Muscle layer of colon (tissue), 2 donors: ENCODE measurements at regions not wholly inside any gene's neighbourhood (a gene's known extent, or its start where the extent isn't known, plus 50 kb on each side); places are given as distances from the start of the nearest gene placed in this dataset.
"Not testable (repeated sequence)": the region's sequence is repeated elsewhere in the genome, so short reads cannot be mapped to it uniquely, and the experiment has no call there.

Experiments used
- H3K27ac ChIP-seq: one replicate; pipeline ENCODE4 v1.7.0; 2013; ENCODE audit warnings: low read depth, mild to moderate bottlenecking, low read length, moderate library complexity
- H3K27me3 ChIP-seq, 2 donors: one replicate each; pipeline ENCODE4 v1.7.0; 2013; ENCODE audit warnings: low read length in 2 of 2, mild to moderate bottlenecking in 2 of 2; ENCODE audit not compliant: insufficient read depth in 2 of 2, control insufficient read depth in 1 of 2
- H3K36me3 ChIP-seq: one replicate; pipeline ENCODE4 v1.7.0; 2013; ENCODE audit warnings: mild to moderate bottlenecking, low read length; ENCODE audit not compliant: insufficient read depth
- H3K4me1 ChIP-seq: one replicate; pipeline ENCODE4 v1.7.0; 2013; ENCODE audit warnings: mild to moderate bottlenecking, low read length; ENCODE audit not compliant: insufficient read depth
- H3K4me3 ChIP-seq, 2 donors: one replicate each; pipeline ENCODE4 v1.7.0; 2013; ENCODE audit warnings: low read length in 2 of 2, low read depth in 1 of 2, mild to moderate bottlenecking in 1 of 2, moderate library complexity in 1 of 2
- H3K9ac ChIP-seq: one replicate; pipeline ENCODE4 v1.7.0; 2013; ENCODE audit warnings: low read length
- H3K9me3 ChIP-seq: one replicate; pipeline ENCODE4 v1.7.0; 2013; ENCODE audit warnings: mild to moderate bottlenecking, low read length
- donor health status: abdominal sarcoma.
- donor health status: Adenocarcinoma of cecum.

DNA sequence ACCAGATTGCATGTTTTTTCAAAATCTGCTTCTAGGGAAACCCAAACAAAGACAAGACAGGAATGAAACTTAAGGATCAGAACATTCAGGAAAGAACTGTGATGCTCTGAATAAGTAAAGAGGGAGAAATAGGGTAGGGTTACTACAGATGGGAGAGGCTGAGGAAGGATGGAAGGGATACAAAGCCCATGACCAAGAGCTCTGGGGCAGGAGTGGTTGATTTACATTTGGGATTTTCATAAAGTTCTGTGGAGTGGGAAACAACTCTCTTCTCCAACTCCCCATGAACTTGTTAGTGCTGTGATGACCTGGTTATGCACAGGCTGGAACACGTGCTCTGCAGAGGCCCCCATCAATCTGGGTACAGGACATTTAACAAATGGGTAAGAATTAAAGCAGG is 216.0 kb upstream of the KLF14 start:
- no peak overlapping the region for H3K27ac ChIP-seq
- H3K9me3 ChIP-seq = no peaks in the 10 kb centered on the region
- H3K4me3 ChIP-seq = no peak overlapping the region
- H3K4me1 ChIP-seq = peaks cover 31% of the 10 kb centered on the region
- H3K36me3 ChIP-seq = peaks cover 12% of the 10 kb centered on the region
- no peaks in the 10 kb centered on the region for H3K27me3 ChIP-seq
- no peak overlapping the region for H3K9ac ChIP-seq

DNA sequence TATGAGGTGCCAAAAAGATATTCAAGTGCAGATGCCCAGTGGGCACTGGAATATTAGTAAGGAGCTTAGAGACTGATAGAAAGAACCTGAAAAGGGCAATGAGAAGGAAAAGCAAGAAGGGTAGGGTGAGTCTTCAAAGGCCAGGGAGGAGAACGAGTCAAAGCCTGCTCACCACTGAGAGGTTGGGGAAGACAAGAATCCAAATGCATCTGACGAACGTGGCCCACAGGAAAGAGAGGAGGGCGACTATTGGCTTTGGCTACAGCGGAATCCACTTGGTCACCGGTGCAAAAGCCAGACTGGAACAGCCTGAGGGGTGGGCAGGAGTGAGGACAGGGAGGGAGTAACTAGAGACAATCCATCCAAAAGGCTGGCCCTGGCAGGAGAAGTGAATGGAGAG is 216.7 kb upstream of the KLF14 start:
- Histone ChIP-seq H3K4me3 (no peak overlapping the region), H3K27ac (no peak overlapping the region), H3K9ac (no peak overlapping the region), H3K27me3 (no peaks in the 10 kb centered on the region), H3K4me1 (peaks cover 28% of the 10 kb centered on the region), H3K9me3 (no peaks in the 10 kb centered on the region), H3K36me3 (peaks cover 6% of the 10 kb centered on the region)

GRCh38 chr7:130951303-130951975 is 217.4 kb upstream of the KLF14 start:
- Histone ChIP-seq H3K27me3 (no peaks in the 10 kb centered on the region), H3K9me3 (no peaks in the 10 kb centered on the region), H3K9ac (no peak overlapping the region), H3K27ac (no peak overlapping the region), H3K4me3 (no peak overlapping the region), H3K36me3 (peaks cover 6% of the 10 kb centered on the region), H3K4me1 (peaks cover 32% of the 10 kb centered on the region)

GRCh38 chr7:130951976-130952876 is 218.2 kb upstream of the KLF14 start:
- Histone ChIP-seq H3K4me1 (peaks cover 39% of the 10 kb centered on the region), H3K9ac (no peak overlapping the region), H3K27ac (no peak overlapping the region), H3K27me3 (no peaks in the 10 kb centered on the region), H3K9me3 (no peaks in the 10 kb centered on the region), H3K4me3 (no peak overlapping the region), H3K36me3 (peaks cover 6% of the 10 kb centered on the region)

GRCh38 chr7:130953196-130953595 is 219.2 kb upstream of the KLF14 start:
- Histone ChIP-seq H3K9me3 (no peaks in the 10 kb centered on the region), H3K27me3 (no peaks in the 10 kb centered on the region), H3K36me3 (peaks cover 6% of the 10 kb centered on the region), H3K27ac (no peak overlapping the region), H3K4me3 (no peak overlapping the region), H3K4me1 (peaks cover 39% of the 10 kb centered on the region), H3K9ac (no peak overlapping the region)

- no peaks in the 10 kb centered on the region for H3K27me3 ChIP-seq
- no peak overlapping the region for H3K27ac ChIP-seq
- H3K9ac ChIP-seq = no peak overlapping the region
- peaks cover 36% of the 10 kb centered on the region for H3K4me1 ChIP-seq
- H3K9me3 ChIP-seq = no peaks in the 10 kb centered on the region
- H3K4me3 ChIP-seq = no peak overlapping the region
- peaks cover 6% of the 10 kb centered on the region for H3K36me3 ChIP-seq
Measured at GRCh38 chr7:130954918-130955564, 221.0 kb upstream of the KLF14 start.

DNA sequence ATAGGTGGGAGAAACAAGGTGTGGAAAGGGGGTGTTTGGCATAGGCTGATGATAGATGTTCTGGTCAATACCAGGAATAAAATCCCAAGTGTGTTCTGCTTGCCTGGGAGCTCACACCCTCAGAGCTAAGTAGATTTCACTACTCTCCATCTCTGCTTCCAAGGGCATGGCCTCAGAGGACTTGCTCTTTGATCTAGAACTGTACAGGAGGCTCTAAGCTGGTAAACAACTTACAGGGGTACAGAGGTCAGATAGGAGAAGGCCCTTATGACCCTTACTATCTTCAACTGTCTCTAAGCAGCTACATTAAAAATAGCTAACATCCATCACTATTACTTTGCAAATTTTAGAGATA is 221.5 kb upstream of the KLF14 start:
- H3K4me1 ChIP-seq = peaks cover 35% of the 10 kb centered on the region
- no peak overlapping the region for H3K27ac ChIP-seq
- H3K36me3 ChIP-seq = peaks cover 6% of the 10 kb centered on the region
- H3K9me3 ChIP-seq = no peaks in the 10 kb centered on the region
- H3K9ac ChIP-seq = no peak overlapping the region
- no peak overlapping the region for H3K4me3 ChIP-seq
- H3K27me3 ChIP-seq = no peaks in the 10 kb centered on the region

- Histone ChIP-seq H3K27ac (no peak overlapping the region), H3K4me3 (no peak overlapping the region)
Measured at GRCh38 chr7:130956417-130957136, 222.6 kb upstream of the KLF14 start.

GRCh38 chr7:130957137-130957513 is 223.1 kb upstream of the KLF14 start:
- Histone ChIP-seq H3K9me3 (no peaks in the 10 kb centered on the region), H3K4me3 (no peak overlapping the region), H3K4me1 (peaks cover 33% of the 10 kb centered on the region), H3K36me3 (no peaks in the 10 kb centered on the region), H3K9ac (no peak overlapping the region), H3K27ac (no peak overlapping the region), H3K27me3 (no peaks in the 10 kb centered on the region)

More at GRCh38 chr7:130956417-130957136, 222.6 kb upstream of the KLF14 start:
- peaks cover 32% of the 10 kb centered on the region for H3K4me1 ChIP-seq
- H3K27me3 ChIP-seq = no peaks in the 10 kb centered on the region
- H3K36me3 ChIP-seq = peaks cover 2% of the 10 kb centered on the region
- H3K9me3 ChIP-seq = no peaks in the 10 kb centered on the region
- no peak overlapping the region for H3K9ac ChIP-seq

- not testable (repeated sequence) for H3K36me3 ChIP-seq, H3K9ac ChIP-seq, H3K4me3 ChIP-seq, H3K27me3 ChIP-seq, H3K9me3 ChIP-seq, H3K27ac ChIP-seq
- peaks cover 31% of the 10 kb centered on the region for H3K4me1 ChIP-seq
Measured at GRCh38 chr7:130957722-130958435, 223.9 kb upstream of the KLF14 start.
